AG04450 (cell line): ENCODE measurements at regions not wholly inside any gene's neighbourhood (a gene's known extent, or its start where the extent isn't known, plus 50 kb on each side); places are given as distances from the start of the nearest gene placed in this dataset.

Experiments
- CTCF ChIA-PET: fragments of 300-600, 350-600 bp; formaldehyde crosslinking; extraction: SDS; loops from one replicate; lab custom pipeline; 2022; ENCODE audit warnings: antibody characterized with exemption, inconsistent platforms; lab: Charles Lee
- POLR2A ChIA-PET: fragments of 350-600 bp; formaldehyde crosslinking; extraction: SDS; loops from one replicate; lab custom pipeline; 2021; ENCODE audit warnings: antibody characterized with exemption, inconsistent platforms; lab: Yijun Ruan, JAX
- DNase-seq: peaks from one replicate; pipeline ENCODE4 v3.0.0-alpha.2; 2011; ENCODE audit warnings: low read depth, low spot score
- H3K27ac ChIP-seq: one replicate; pipeline ENCODE4 v1.5.1; 2012; ENCODE audit warnings: low read depth, low read length, control low read depth
- H3K27me3 ChIP-seq: one replicate; pipeline ENCODE4 v1.6.0; 2012; ENCODE audit warnings: low read length; ENCODE audit not compliant: control insufficient read depth, insufficient read depth
- H3K4me3 ChIP-seq: 2 replicates; pipeline ENCODE4 v1.5.1; 2011; ENCODE audit warnings: mild to moderate bottlenecking, low read depth, low read length, control low read depth
- H3K9me3 ChIP-seq: 2 replicates; pipeline ENCODE4 v1.5.1; 2012; ENCODE audit warnings: low read length; ENCODE audit not compliant: control insufficient read depth, insufficient read depth
- TF ChIP-seq, protein P1 (sequence below): IDR thresholded peaks from 2 replicates; pipeline ENCODE4 v1.5.1; 2011; ENCODE audit warnings: low read depth, low read length, control low read depth, inconsistent platforms

DNA sequence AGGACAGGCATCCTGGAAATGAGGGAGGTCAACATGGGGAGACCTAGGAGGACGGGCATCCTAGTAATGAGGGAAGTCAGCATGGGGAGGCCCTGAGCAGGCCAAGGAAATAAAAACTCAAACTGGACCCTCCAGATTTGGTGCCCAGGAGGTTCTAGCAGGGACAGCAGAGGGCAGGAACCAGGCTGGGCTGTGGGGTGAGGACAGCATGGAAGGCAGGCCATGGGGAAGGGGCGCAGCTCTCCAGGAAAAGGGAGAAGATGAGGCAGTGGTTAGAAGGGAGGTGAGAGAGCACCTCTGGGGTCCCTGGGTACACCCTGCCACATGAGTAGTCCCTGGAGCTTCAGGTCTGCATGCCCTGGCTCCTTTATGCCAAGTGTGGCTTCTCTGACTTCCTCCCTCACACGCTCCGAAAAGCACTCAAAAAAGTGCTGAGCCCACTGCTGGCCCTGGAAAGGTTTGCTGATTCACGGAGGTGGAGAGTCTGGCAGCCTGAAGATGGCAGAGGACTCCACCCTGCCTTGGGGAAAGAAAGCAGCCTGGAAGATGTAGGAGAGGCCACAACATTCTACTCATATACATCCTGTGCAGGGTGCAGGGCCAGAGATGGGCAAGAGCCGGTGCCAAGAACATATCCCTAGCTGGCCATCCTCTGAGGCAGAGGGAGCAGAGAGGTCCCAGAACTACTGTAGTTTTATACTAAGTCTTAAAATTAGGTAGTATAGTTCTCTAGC lies 154.9 kb downstream of the MRPL14 start:
- no peak for DNase-seq
- CTCF ChIA-PET, result interaction anchor here (1.2 to 1.6 kb wide), 3 partner anchors 19 to 198 kb away, joined by 5 read pairs; no protein-coding TSS in a partner anchor
- TF ChIP-seq, protein P1, sequence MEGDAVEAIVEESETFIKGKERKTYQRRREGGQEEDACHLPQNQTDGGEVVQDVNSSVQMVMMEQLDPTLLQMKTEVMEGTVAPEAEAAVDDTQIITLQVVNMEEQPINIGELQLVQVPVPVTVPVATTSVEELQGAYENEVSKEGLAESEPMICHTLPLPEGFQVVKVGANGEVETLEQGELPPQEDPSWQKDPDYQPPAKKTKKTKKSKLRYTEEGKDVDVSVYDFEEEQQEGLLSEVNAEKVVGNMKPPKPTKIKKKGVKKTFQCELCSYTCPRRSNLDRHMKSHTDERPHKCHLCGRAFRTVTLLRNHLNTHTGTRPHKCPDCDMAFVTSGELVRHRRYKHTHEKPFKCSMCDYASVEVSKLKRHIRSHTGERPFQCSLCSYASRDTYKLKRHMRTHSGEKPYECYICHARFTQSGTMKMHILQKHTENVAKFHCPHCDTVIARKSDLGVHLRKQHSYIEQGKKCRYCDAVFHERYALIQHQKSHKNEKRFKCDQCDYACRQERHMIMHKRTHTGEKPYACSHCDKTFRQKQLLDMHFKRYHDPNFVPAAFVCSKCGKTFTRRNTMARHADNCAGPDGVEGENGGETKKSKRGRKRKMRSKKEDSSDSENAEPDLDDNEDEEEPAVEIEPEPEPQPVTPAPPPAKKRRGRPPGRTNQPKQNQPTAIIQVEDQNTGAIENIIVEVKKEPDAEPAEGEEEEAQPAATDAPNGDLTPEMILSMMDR, result no peak
- Histone ChIP-seq H3K27me3 (no peaks in the 10 kb centered on the region), H3K4me3 (no peak overlapping the region), H3K9me3 (peaks cover 4% of the 10 kb centered on the region; the same call in 1 of the 2 replicates), H3K27ac (peak overlapping the region; percentile 61)
- POLR2A ChIA-PET, result interaction anchor here (0.7 to 1.3 kb wide), 3 partner anchors 9 to 39 kb away, joined by 3 to 4 read pairs (median 4); no protein-coding TSS in a partner anchor

DNA sequence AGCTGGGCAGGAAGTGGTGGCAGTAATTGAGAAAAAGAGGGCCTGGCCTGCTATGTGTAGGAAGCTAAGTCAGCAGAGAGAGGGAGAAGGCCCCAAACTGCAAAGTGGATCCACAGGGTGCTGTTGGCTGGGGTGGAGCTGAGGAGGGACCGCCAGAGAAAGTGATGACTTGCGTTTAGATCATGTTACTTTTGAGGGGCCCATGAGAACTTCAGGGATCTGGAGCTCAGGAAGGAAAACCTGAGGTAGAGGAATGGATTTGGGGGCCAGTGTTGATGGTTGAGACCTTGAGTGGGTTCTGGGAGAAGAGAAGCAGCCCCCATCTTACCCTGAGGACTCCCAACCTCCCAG lies 155.5 kb downstream of the MRPL14 start:
- CTCF ChIA-PET, result interaction anchor here (1.2 kb wide), 1 partner anchor 18 kb away, joined by 5 read pairs; no protein-coding TSS in a partner anchor
- no peak overlapping the region for H3K27ac ChIP-seq
- POLR2A ChIA-PET, result no interaction called here

DNA sequence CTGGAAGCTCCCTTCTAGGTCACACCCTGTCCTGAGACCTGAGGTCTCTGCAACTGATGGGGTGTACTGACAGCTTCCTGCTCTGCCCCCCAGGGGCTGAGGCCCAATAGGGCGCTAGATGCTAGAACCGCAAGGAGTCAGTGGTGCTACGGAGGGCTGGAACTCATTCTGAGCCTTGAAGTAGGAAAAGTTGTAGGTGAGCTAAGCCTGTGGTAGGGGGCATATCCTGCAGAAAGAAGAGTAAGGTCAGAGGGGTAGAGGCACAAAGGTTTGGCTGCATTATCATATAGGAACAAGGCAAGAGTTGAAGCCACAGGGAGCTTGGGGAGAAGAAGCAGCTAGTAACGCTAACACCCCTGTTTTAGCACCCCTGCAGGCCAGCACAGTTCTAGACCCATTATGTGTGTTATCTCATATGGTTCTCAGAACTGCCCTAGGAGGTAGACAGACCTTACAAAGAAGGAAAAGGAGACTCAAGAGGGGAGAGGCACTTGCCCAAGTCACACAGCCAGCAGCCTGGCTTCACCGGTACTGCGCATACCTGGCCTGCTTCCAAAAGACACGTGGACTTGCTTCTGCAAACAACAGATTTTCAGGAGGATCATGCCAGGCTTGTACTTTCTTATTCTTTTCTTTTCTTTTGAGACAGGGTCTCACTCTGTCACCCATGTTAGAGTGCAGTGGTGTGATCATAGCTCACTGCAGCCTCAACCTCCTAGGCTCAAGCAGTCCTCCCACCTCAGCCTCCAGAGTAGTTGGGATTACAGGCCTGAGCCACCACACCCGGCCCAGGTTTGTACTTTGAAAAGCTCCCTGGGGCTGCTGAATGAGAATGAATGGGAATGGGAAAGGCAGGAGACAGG lies 156.1 kb downstream of the MRPL14 start:
- TF ChIP-seq, protein P1, result no peak
- ChIA-PET POLR2A (no interaction called here), CTCF (interaction anchor here (1.2 kb wide), 1 partner anchor 18 kb away, joined by 5 read pairs; no protein-coding TSS in a partner anchor)
- DNase-seq, result no peak
- Histone ChIP-seq H3K27ac (no peak overlapping the region), H3K27me3 (no peaks in the 10 kb centered on the region), H3K4me3 (no peak overlapping the region), H3K9me3 (peaks cover 1% of the 10 kb centered on the region; the same call in 1 of the 2 replicates)

More for the DNA sequence above, 155.5 kb downstream of the MRPL14 start:
- Histone ChIP-seq H3K9me3 (peaks cover 4% of the 10 kb centered on the region; the same call in 1 of the 2 replicates), H3K27me3 (no peaks in the 10 kb centered on the region), H3K4me3 (no peak overlapping the region)
- TF ChIP-seq, protein P1, result no peak
- DNase-seq, result no peak

DNA sequence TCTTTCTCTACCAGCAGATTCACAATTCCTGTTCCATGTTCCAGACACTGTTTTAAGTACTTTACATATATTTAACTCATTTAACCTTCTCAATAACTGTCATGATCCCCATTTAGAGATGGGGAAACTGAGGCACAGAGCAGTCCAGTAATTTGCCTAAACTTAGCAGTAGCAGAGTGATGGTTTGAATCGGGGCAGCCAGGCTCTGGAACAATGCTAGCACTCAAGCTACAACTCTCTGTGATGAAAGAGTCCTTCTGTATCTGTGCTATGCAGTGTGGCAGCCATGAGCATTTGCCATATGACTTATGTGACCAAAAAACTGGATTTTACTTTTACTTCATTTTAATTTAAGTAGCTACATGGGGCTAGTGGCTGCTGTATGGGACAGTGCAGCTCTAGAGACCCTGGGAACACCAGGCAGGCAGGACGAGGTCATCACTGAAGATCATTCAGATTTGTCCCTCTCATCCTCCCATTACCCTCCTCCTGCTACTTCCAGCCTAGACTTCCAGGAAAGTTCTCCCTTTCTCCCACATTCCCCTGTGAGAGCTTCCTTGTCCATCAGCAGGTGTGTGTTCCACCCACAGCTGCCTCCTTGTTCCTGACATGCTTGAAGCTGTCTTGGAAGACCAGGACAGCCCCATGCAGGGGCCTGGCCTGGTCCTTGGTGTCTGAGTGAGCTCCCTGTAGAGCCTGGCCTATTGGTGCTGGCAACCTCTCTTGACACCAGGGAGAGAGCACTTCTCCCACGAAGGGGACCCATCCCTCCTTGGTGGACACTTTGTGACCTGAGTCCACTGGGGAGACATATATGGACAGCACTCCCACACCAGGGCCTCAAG lies 157.0 kb downstream of the MRPL14 start:
- TF ChIP-seq, protein P1, result no peak
- CTCF ChIA-PET, result no interaction called here
- Histone ChIP-seq H3K9me3 (peaks cover 3% of the 10 kb centered on the region; the same call in 1 of the 2 replicates), H3K27ac (no peak overlapping the region), H3K27me3 (peaks cover 3% of the 10 kb centered on the region), H3K4me3 (no peak overlapping the region)
- DNase-seq, result no peak
- POLR2A ChIA-PET, result no interaction called here
